HFFc6 (cell line): ENCODE measurements at regions not wholly inside any gene's neighbourhood (a gene's known extent, or its start where the extent isn't known, plus 50 kb on each side); places are given as distances from the start of the nearest gene placed in this dataset.

Experiments used
- DNase-seq: peaks from one replicate; pipeline ENCODE4 v3.0.0-alpha.2; 2018
- H3K27ac Mint-ChIP-seq: 2 replicates; pipeline ENCODE4 v1.8.0; 2020; ENCODE audit warnings: mild to moderate bottlenecking, mixed read lengths
- H3K27me3 Mint-ChIP-seq: 2 replicates; pipeline ENCODE4 v1.8.0; 2021; ENCODE audit warnings: mild to moderate bottlenecking, moderate library complexity, mixed read lengths; ENCODE audit not compliant: insufficient read depth
- H3K36me3 Mint-ChIP-seq: 2 replicates; pipeline ENCODE4 v1.8.0; 2021; ENCODE audit warnings: low read depth, mixed read lengths
- H3K4me1 Mint-ChIP-seq: 2 replicates; pipeline ENCODE4 v1.8.0; 2020; ENCODE audit warnings: low read depth, mixed read lengths
- H3K4me3 Mint-ChIP-seq: 2 replicates; pipeline ENCODE4 v1.8.0; 2020; ENCODE audit warnings: mild to moderate bottlenecking, moderate library complexity, mixed read lengths
- H3K9me3 Mint-ChIP-seq: 2 replicates; pipeline ENCODE4 v1.8.0; 2020; ENCODE audit warnings: mild to moderate bottlenecking, mixed read lengths
- TF ChIP-seq, protein P1 (sequence below): fragments of 200-600 bp; sonication (generic); IDR thresholded peaks from 2 replicates; pipeline ENCODE4 v1.5.0; 2021; ENCODE audit warnings: antibody characterized with exemption, mild to moderate bottlenecking

DNA sequence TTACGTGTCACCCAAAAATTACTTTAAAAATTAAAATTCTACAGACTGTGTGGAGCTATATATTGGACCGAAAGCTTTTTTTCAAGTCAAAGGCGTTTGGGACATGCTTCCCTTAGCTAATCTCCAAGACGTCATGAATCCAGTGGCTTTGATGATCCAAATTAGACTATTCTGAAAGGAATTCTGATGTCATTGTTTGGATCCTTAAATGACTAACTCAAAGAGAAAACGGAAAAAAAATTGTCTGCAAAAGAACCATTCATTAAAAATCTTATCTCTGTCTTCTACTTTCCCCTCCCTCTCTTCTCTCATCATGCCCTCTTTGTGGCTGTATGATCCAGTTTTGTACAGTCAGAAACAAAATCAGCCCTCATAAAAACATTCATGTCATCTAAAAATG, 161.8 kb downstream of the ETV1 start:
- Mint-ChIP-seq H3K27me3 (no peaks in the 10 kb centered on the region), H3K27ac (peak overlapping the region; percentile 53), H3K36me3 (no peaks in the 10 kb centered on the region; the same call in 1 of the 2 replicates), H3K9me3 (no peaks in the 10 kb centered on the region), H3K4me3 (no peak overlapping the region), H3K4me1 (peaks cover 71% of the 10 kb centered on the region)
- no peak for DNase-seq
- TF ChIP-seq, protein P1, sequence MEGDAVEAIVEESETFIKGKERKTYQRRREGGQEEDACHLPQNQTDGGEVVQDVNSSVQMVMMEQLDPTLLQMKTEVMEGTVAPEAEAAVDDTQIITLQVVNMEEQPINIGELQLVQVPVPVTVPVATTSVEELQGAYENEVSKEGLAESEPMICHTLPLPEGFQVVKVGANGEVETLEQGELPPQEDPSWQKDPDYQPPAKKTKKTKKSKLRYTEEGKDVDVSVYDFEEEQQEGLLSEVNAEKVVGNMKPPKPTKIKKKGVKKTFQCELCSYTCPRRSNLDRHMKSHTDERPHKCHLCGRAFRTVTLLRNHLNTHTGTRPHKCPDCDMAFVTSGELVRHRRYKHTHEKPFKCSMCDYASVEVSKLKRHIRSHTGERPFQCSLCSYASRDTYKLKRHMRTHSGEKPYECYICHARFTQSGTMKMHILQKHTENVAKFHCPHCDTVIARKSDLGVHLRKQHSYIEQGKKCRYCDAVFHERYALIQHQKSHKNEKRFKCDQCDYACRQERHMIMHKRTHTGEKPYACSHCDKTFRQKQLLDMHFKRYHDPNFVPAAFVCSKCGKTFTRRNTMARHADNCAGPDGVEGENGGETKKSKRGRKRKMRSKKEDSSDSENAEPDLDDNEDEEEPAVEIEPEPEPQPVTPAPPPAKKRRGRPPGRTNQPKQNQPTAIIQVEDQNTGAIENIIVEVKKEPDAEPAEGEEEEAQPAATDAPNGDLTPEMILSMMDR, result no peak

DNA sequence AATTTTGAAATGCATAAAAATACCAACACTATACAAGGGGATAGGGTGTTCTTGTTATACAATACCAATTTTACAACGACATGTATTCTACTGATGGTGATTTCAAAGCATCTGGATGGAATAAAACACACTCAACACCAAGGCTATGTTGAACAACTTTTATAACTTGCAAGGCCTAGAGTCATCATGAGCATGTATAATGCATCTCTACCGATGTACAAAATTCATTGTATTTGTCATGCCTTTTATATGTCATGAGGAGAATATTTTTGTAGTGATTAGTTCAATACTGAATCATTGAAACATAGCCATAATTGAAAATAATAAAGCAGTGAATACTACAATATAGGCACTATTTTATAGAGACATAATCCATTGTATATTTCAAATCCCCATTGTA, 160.2 kb downstream of the ETV1 start:
- Mint-ChIP-seq H3K4me1 (peaks cover 60% of the 10 kb centered on the region), H3K9me3 (no peaks in the 10 kb centered on the region), H3K27ac (peak overlapping the region; percentile 69; the same call in 1 of the 2 replicates), H3K36me3 (no peaks in the 10 kb centered on the region; the same call in 1 of the 2 replicates), H3K27me3 (no peaks in the 10 kb centered on the region), H3K4me3 (no peak overlapping the region)
- TF ChIP-seq, protein P1, result no peak
- DNase-seq, result peak; percentile 28

DNA sequence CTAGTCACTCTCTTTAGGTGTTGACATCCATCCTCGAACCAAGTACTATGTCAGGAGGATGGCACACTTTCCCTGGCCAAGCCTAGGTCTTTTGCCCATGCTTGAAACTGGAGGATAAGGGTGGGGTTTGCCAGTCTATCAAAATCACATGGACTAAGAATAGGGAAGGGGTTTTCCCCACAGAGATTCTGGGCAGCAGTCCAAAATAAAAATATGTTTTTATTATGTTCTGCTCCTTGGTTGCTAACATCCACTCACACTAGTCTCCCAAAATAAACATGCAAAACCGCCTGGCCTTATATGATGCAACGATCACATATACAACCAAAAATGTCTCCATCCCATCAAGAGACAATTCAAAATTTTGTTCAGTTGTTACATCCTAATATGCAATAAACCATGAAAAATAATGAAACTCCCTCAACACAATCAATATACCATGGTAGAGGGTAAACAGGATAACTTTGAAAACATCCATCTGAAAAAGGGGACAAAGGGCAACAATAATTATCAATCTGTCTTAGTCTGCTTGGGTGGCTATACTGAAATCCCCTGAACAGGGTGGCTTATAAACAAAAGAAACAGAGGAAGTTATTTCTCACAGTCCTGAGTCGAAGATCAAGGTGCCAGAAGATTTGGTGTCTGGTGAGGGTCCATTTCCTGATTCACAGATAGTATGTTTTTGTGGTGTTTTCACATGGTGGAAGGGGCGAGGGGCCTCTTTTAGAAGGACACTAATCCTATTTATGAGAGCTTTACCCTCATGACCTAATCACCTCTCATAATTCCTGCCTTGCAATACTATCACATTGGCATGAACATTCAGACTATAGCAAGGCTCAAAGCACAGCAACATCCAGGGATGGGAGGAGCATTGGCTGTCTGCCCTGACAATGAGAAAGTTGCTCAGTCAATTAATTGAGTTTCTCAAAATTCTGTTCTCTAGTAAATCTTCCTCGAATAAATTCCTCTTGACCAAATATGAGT, 159.3 kb downstream of the ETV1 start:
- TF ChIP-seq, protein P1, result no peak
- no peaks in the 10 kb centered on the region for H3K27me3 Mint-ChIP-seq
- peak overlapping the region; percentile 69 for H3K27ac Mint-ChIP-seq
- DNase-seq, result peak; percentile 68
- no peaks in the 10 kb centered on the region; the same call in 1 of the 2 replicates for H3K36me3 Mint-ChIP-seq
- H3K4me3 Mint-ChIP-seq, result peak overlapping the region; percentile 38
- H3K9me3 Mint-ChIP-seq, result no peaks in the 10 kb centered on the region
- peaks cover 67% of the 10 kb centered on the region for H3K4me1 Mint-ChIP-seq

- Mint-ChIP-seq H3K36me3 (no peaks in the 10 kb centered on the region), H3K9me3 (no peaks in the 10 kb centered on the region), H3K4me3 (no peak overlapping the region), H3K4me1 (peaks cover 59% of the 10 kb centered on the region), H3K27ac (no peak overlapping the region), H3K27me3 (no peaks in the 10 kb centered on the region)
- DNase-seq, result no peak
- TF ChIP-seq, protein P1, result no peak
Observed at GRCh38 chr7:13832346-13832745, 157.1 kb downstream of the ETV1 start.

DNA sequence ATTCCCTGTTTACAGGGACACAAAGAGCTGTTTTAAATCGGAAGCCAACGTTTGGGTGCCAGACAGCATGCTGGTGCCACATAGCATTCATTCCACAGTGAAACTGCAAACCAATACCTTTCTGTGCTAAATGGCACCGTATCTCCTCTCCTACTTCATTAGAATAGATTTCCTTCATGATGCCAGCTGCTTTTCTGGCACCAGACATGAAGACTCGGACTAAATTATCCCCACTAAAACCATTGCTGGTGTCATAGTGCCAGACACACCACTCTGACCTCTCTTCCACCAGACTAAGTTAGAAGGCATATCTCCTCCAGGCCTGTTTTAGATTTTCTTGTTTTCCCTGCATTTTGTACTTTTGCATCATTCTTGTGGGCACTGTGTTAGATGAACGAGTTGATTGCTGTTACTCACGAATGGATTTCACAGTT, 155.1 kb downstream of the ETV1 start:
- Mint-ChIP-seq H3K9me3 (no peaks in the 10 kb centered on the region), H3K27me3 (no peaks in the 10 kb centered on the region), H3K36me3 (no peaks in the 10 kb centered on the region), H3K4me3 (no peak overlapping the region), H3K4me1 (peaks cover 42% of the 10 kb centered on the region), H3K27ac (no peak overlapping the region)
- TF ChIP-seq, protein P1, result no peak
- DNase-seq, result no peak
